Brain pericyte (primary cell): ENCODE measurements at regions not wholly inside any gene's neighbourhood (a gene's known extent, or its start where the extent isn't known, plus 50 kb on each side); places are given as distances from the start of the nearest gene placed in this dataset.
"Not testable (repeated sequence)": the region's sequence is repeated elsewhere in the genome, so short reads cannot be mapped to it uniquely, and the experiment has no call there.

Experiments used
- DNase-seq: peaks from one replicate; pipeline ENCODE4 v3.0.0-alpha.2; 2012; ENCODE audit warnings: low read depth, low spot score

GRCh38 chr13:73677048-73677601 lies 457.1 kb downstream of the KLF12 start:
- no peak for DNase-seq

DNA sequence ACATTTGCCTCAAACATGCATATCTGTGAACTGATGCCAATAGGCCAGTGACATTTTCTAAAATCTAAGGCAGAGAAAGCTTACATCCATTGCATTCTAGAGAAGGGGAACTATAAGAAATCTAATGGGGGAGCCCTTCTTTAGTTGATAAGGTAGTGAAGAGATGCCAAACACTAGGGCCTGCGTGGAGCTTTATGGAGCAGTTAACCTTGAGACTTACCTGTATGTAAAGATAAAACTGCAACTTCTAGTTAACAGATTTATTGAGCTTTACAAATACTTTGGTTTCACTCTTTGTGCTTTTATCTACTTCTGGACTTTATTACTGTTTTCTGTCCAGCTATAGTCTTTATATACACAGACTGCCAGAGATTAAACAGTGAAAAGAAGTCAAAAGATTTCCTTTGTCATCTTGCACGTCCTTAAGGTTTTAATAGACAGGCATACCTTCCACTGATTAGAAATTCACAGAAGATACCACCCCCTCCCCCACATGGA lies 457.6 kb downstream of the KLF12 start:
- no peak for DNase-seq

GRCh38 chr13:73675821-73676220 lies 458.4 kb downstream of the KLF12 start:
- no peak for DNase-seq

GRCh38 chr13:73674570-73674969 lies 459.6 kb downstream of the KLF12 start:
- no peak for DNase-seq

DNA sequence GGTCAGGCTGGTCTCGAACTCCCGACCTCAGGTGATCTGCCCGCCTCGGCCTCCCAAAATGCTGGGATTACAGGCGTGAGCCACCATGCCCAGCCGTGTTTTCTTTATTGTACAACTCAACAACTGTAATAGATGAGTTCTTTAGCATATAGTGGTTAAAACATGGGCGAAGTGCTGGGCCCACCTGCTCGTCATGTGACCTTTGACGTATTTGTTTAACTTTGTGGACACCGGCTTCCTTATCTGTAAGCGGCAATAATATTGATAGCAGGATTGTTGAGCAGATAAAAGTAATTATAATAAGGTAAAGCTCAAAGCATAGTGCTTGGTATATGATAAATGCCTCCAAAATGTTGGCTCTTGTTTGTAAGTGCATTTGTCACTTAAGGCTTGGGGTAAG lies 460.3 kb downstream of the KLF12 start:
- no peak for DNase-seq

- DNase-seq = no peak
Observed at GRCh38 chr13:73672492-73672891, 461.7 kb downstream of the KLF12 start.

GRCh38 chr13:73671732-73672131 lies 462.5 kb downstream of the KLF12 start:
- no peak for DNase-seq

GRCh38 chr13:73671011-73671410 lies 463.2 kb downstream of the KLF12 start:
- DNase-seq = no peak

GRCh38 chr13:73667756-73668155 lies 466.4 kb downstream of the KLF12 start:
- DNase-seq = no peak

GRCh38 chr13:73665261-73665660 lies 468.9 kb downstream of the KLF12 start:
- DNase-seq = no peak

GRCh38 chr13:73664851-73665250 lies 469.4 kb downstream of the KLF12 start:
- no peak for DNase-seq

DNA sequence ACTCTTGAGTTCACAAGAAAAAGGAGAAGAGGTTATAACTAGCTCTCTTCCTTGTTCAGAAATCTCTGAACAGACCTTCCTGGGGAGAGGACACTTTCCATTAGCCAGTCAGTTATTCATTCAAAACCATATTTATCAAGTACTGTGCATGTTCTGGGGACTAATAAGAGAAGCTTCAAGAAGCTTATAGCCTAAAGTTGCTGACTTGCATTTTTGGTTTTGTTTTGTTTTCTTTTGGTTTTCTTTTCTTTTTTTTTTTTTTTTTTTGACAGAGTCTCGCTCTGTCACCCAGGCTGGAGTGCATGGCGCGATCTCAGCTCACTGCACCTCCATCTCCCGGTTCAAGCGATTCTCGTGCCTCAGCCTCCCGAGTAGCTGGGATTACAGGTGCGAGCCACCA lies 471.4 kb downstream of the KLF12 start:
- no peak for DNase-seq

- DNase-seq = no peak
Observed at GRCh38 chr13:73661687-73662425, 472.3 kb downstream of the KLF12 start.

DNA sequence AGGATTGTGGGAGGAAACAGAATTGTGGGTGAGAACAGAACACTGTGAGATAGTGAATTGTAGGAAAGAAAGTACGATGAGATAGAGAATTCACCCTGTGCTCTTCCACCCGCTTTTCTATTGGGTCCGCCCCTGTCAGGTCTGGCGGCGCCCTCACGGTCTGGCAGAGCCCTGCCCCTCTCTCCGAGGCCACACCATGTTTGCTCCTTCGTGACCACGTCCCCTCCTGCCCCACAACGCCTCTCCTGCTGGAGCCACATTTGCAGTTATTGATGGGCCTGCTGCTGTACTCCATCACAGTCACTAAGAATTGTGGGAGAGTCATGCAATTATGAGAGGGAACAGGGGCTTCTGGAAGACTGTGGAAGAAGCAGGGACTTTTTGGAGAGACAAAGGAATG lies 473.1 kb downstream of the KLF12 start:
- DNase-seq = no peak

- no peak for DNase-seq
Observed at GRCh38 chr13:73658639-73659038, 475.6 kb downstream of the KLF12 start.

DNA sequence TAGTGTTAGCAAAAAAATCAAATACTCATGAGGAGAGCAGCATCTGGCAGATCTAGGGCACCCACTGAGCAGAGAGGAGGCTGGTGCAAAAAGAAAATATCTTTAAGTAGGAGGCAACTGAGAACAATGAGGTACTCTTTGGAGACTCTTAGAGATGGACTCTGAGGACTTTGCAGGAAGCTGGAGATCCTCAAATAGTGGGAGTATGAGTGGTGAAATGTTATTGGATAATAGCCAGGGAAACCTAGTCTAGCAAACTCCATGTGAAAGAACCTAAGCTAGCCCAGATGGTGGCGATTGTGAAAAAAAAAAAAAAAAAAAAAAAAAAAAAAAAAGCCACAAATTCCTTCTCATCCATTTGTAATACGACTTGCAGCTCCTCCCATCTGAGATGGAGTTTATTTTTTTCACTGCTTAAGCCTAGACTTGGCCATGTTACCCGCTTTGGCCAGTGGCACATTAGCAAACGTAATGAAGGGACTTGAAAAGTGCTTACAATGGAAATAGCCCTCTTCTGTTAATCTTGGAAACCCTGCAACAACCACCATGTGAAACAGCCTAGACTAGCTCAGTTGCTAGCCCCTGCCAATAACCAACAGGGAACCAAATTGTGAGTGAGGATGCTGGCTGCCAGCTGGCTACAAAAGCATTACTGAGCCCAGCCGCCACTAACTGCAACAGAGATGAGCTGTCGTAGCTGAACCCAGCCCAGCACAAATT lies 476.2 kb downstream of the KLF12 start:
- DNase-seq = no peak

- no peak for DNase-seq
Observed at GRCh38 chr13:73656863-73657262, 477.3 kb downstream of the KLF12 start.

DNA sequence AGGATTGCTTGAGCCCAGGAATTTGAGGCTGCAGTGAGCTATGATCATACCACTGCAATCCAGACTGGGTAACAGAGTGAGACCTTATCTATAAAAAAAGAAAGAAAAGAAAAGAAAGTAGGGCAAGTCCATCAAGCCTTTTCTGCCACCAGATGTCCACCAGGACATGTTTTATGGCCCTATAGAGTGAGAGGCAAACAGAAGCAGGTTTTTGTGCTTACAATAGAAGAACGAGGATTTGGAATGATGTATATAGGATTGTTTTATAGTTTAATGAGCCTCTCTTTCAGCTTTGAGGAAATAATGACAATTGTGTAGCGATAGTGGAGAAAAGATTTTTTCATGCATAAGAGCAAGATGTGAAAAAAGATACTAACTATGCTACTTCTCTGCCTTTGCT lies 480.5 kb downstream of the KLF12 start:
- no peak for DNase-seq

DNA sequence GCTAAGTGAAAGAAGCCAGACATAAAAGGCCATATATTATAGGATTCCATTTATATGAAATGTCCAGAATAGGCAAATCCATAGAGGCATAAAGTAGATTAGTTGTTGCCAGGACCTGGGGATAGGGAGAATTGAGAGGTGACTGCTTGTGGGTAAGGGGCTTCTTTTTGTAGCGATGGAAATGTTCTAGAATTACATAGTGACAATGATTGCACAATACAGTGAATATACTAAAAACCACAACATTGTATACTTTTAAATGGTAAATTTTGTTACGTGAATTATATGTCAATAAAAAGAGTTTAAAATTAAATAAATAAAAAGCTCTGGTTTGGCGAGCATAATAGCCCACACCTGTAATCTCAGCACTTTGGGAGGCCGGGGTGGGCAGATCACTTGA lies 486.8 kb downstream of the KLF12 start:
- DNase-seq = no peak

- not testable (repeated sequence) for DNase-seq
Observed at GRCh38 chr13:73640476-73641179, 493.6 kb downstream of the KLF12 start.

GRCh38 chr13:73635166-73635787 lies 498.9 kb downstream of the KLF12 start:
- no peak for DNase-seq
